ELR (cell line): ENCODE measurements at regions not wholly inside any gene's neighbourhood (a gene's known extent, or its start where the extent isn't known, plus 50 kb on each side); places are given as distances from the start of the nearest gene placed in this dataset.

Experiments used
- DNase-seq: peaks from one replicate; pipeline ENCODE4 v3.0.0-alpha.2; 2015; ENCODE audit warnings: low read depth

DNA sequence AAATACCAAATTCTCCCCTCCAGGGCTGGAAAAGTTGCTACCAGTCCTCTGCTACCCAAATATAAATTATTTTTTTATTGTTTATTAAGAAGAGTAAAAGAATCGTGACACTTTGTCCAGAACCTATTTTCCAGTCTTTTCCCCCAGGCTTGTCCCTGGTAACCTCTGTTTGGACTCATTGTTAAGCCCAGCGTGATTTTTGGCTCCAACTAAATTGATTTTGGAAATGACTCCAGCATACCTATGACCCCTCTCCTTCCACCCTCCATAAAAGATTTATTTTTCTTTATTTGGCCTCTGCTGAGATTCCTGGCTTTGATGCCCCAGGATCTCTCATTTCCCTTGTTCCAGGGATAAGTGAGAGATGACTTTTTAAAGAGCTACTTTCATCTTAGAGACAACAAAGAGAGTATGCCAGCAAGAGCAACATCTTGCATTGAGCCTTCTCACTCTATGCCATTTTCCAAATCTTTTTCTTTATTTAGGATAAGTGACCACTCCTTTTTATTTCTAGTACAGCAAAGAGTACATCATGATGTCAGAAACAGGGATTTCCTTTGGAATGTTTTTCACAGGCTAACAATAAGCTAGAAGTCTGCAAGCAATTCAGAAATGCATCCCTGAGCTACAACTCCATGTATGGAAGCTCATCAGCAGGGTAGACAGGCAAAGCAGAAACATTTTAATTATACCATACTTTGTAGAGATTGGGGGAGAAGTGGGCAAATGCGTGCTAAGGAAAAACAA is 75.8 kb downstream of the DAD1 start:
- no peak for DNase-seq

DNA sequence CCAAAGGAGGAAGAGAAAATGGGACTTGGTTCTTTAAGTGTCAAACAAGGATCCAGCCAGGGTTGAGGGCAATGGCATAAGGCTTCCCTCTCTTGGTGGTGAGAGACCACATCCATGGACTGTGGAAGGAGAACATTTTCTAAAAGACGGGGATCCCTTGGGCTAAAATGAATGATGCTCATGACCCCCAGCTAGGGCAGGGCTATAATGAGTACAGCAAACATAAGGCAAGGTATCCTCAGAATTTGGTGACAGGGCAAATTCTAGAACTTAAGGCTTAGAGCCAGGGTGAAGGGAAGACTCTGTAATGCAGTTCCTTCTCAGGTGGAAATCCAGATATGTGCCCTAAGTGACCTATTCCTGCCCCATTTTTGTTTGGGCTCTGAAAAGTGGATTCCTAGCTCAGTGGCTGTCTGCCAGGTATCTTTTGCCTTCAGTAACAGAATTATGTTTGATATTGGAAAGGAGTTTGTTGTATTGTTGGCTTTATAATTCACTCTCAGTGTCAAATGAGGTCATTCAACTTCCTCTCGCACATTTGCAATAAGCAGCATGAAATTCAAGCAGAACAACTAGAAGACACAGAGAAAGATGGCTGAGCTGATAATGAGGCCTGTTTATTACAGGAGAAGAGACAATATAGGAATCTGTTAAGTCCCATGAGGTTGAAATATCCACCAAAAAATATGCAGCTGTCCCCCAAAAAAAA is 76.8 kb downstream of the DAD1 start:
- no peak for DNase-seq

DNA sequence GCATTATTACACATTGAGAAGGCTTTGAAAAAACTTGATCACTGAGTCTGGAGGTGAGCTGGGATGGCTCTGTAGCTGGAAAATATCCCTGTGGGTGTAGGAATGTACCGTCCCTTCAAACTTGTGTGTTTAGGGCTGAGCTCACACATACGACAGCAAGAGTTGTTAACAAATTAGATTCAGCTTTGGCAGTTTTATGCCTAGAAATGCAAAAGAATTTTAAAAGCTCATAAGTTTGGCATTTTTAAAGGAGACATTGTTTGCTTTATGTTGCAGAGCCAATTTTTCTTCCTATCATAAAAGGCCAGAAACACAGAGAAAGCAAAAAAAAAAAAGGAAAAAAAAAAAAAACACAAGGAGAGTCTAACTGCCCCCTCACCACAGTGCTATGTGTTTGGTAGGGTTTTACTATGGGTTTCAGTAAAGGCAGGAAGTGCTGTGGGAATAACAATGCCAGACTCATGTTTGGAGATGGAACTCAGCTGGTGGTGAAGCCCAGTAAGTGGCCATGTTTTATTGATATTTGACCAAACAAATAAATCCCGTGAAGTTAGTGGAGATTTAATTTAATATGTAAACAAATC is 78.4 kb downstream of the DAD1 start:
- DNase-seq = no peak

DNA sequence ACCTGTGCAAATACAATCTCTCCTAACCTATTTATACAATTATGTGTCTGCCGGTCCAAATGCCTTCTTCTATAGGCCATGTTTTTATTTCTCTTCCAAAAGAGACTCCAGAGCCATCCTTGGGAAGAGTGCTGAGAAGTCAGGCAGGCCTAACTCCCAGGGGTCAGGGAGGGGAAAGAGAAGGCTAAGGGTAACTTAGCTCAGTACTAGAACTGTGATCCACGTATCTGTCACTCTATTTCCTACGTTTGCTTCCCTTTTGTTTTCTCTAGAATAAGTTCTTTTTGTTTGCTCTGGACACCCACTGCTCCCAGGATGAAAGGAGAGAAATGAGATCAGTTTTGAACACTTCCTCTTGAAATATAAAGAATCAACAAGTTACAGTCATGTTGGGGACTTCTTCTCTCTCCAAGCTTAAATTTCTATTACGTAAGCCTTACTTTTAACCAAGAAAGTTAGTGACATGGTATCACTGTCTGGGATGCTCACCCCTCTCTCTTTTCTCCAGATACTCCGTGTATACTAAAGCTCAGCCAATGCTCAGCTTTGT is 79.2 kb downstream of the DAD1 start:
- DNase-seq = no peak

DNA sequence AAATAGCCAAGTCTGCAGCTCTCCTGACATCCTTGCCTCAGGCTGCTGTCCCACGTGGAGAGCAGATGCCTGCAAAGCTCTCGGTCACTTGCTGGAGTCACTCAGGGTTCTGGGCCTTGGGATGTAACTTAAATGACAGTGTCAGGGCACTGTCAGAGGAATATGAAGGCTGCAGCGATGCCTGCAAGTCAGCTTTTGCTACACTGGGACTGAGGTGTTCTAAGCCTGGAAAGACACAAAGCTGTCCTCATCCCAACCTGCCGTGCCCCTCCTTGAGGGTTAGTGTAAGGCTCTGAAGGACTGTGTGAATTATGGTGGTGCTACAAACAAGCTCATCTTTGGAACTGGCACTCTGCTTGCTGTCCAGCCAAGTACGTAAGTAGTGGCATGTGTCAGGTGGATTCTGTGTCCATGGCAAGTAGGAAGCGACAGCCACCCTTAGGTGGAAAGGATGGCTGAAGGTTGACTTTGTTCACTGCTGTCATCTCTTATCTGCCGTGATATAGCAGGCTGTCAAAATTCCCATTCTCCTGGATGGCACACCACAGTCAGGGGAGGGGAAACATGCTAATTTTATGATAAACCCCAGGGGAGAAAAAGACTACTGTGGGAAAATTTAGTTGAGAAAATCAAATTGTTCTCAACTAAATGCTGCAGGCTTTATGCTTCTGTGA is 79.9 kb downstream of the DAD1 start:
- no peak for DNase-seq

DNA sequence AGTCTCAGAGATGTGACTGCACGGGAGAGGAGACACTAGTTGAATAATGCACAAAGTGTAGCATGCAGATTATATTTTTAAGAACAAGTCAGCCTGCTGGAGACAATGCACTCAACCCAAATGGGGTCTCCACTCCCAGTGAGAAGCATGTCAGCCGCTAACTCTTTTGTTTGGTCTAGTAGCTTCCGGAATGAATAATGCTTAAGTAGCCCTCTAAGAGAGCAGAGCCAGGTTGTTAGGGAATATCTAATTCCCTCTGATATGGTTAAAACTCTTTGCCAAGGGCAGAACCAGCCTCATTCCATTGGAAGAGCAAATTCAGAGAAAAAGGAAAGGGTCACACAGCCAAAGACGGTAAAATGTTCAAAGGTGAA is 80.4 kb downstream of the DAD1 start:
- no peak for DNase-seq

DNA sequence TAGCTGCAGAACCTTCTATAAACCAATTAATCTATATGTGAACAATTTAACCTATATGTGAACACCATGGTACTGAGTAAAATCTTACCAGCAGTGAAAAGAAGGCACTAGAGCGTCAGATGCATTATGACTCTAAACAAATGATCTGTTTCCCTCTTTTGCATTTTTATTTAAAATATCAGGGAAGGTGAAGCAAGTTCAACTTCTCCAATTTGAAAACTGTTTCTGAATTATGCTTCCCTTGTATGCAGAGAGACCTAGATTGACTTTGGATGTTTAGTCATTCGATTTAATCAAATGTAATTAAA is 80.9 kb downstream of the DAD1 start:
- DNase-seq = no peak

DNA sequence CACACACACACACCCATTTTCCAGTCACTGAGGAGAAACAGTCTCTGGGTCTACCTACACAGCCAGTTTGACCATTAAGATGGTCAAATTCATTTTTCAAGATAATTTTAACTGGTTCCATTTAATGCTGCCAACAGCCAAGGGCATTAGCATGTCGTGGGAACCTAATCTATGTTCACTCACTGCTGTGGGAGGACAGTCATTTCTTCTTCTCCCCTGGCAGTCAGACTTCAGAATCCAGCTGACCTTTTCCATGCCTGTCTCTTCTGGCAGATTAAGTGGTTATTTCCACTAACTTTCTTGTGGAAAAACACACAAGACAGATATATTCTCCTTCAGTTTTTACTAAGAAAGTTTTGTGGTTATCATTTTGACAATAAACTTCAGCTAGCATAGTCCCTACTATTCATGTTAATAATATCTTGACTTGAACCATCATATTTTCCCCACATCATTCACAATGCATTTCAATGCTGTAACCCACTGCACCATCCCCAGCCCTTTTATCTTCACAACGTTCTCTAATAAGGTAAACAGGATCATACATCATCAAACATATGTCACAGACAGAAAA is 82.2 kb downstream of the DAD1 start:
- no peak for DNase-seq

DNA sequence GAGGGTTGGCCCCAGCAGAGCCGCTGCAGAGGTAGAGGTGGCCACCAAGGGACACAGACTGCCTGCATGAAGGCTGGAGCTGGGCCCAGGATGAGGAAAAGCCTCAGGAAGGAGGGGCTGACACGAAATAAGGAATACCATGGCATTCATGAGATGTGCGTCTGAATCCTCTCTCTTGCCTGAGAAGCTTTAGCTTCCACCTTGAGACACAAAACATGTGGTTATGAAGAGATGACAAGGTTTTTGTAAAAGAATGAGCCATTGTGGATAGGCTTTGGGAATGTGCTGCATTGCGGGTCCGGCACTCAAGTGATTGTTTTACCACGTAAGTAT is 82.7 kb downstream of the DAD1 start:
- no peak for DNase-seq

DNA sequence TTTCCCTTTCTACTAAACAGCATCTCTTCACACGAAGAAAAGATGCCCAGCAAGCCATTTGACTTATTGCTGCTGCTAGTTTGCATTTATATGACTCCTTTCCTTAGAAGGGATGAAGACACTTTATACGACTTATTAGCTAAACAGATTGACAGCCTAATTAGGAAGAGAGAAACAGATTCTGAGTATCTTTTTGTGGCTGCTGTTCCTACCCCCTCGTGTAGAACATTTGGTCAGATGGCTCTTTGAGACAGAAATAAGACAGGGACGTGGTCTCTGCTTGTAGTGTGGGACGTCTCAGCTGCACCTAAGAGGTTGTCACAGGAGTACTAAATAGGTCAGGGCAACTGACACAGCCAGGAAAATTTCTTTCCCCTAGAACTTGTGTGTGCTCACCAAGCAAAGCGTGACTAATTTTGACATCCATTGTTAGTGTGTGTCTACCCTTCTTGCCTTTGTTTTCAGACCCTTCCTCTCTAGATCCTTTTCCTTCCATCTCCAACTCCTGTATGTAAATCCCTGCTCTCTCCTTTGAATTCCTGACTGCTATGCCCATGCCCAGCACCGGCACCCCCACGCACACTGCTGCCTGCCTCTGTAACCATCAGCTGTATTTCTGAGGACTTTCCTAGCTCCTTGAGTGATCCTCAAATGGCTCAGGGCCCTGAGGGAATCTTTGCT is 83.2 kb downstream of the DAD1 start:
- DNase-seq = peak; percentile 2

DNA sequence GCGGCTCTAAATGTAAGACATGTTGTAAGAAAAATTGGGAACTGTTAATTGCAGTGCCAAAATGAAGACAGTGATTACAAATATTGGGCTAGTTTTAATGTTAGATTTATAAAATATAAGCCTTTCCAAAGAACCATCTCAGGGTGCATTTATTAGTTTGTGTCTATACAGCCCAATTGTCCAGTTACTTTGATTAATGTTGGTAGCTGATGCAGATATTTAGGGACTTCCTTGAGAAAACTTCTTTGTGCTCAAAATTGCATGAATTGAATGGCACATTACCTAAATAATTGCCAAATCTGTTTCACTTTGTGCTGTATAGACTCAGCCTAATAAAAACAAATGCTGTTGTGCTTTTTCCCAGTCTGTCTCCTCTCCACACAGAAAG is 83.7 kb downstream of the DAD1 start:
- DNase-seq = no peak

DNA sequence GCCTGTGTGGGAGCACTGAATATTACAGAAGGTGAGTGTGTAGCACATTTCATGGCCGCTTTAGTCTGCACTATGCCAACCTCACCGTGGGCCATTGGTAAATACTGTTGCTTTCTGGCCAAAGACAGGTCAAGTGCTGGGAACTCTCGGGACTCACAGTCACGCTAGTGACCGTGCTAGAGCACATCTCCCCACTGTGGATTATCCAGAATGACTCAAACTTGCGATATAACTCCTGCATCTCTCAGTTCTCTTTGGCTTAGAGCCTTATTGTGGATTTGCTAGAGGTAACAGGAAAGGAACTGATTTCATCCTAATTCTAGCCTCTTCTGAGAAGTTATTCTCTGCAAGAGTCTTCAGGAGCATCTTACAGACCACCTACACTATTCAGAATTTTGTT is 86.5 kb downstream of the DAD1 start:
- no peak for DNase-seq

DNA sequence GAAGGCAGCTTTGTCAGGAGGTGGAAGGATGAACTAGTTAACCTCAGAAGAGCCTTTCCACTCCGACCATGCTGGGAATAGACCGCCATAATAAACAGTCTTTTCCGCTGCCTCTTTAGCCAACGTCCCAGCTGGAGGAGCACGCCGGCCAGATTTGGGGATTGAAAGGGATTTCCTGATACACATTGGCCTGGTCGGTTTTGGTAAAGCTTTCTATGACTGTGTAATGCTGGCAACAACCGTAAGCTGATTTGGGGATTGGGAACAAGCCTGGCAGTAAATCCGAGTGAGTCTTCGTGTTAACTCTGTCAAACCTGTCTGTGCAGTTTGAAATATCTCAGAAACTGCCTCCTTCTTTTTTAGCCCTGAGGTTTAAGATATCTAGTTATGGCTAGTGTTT is 87.0 kb downstream of the DAD1 start:
- no peak for DNase-seq

DNA sequence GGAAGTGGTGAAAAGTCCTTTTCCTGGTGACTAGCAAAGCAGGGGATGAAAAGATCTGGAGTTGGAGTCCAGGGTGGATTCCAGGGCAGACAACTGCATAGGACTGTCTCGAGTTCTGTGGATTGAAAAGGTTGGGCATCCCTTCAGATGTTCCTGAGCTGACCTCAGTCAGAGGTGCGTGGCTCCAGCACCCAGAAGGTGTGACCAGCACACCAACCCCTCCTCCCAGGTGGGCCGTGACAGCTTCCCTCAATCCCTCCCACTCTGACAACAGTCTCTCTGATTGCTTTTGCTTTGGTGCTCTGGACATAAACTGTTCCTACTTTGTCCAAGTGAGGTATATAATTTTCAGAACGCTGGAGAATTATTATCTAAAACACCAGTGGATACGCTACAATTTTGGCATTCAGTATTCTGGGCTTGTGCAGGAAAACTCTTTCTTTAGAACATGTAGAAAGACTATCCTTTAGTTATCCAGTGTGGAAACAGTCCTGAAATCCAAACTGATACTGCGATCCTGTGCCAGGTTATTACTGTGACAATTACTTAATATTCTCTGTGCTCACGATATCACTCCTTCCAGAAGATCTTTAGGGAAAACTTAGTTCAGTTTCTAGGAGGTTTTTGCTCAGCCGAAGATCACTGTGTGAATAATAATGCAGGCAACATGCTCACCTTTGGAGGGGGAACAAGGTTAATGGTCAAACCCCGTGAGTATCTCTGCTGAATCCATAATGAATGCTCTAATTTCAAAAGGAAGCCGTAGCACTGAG is 87.9 kb downstream of the DAD1 start:
- no peak for DNase-seq

DNA sequence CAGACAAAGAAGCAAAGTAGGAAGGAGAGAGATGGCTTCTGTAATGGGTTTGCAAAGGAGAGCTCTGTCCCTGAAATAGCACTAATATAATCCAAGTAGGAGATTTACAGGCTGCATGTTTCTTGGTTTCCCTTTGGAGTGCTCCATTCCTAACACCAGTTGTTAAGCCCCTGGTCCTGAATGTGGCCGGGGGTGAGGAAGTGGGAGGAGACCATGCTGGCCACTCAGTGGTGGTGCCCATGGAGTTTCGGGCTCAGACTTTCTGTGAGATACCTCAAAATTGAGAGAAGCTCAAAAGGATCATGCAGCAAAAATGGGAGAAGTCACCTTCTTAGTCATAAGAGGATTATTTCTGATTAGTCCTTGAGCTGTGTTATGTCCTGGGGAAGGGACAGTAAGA is 88.5 kb downstream of the DAD1 start:
- no peak for DNase-seq

DNA sequence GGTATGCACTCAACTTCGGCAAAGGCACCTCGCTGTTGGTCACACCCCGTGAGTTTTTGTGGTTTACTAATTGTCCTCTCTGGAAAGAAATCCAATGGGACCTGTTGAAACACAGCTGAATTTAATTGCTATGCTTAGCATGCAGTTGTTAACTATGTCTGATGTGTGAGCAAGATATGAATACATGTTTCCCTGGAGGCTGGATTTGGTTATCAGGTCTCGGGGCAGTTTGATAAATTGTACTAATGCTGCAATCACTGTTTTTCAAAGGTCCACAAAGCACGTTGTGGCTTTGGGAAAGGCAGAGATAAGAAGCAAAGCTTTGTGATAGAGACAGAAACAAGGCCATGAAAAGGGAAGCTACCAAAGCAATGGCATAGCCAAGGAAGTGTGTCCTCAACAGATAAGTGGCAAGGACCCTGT is 91.3 kb downstream of the DAD1 start:
- no peak for DNase-seq

DNA sequence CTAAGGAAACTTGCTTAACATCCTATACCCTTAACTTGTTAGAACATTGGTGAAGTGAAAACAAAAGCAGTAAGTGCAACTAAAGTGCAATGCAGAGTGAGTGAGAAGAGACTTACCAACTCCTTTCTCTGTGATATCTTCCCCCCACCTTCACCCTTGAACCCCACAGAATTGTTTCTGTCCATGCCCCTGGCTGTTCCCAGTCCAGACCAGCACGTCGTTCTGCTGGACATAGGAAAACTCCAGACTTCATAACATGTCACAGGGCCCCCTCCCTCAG is 91.9 kb downstream of the DAD1 start:
- DNase-seq = no peak

DNA sequence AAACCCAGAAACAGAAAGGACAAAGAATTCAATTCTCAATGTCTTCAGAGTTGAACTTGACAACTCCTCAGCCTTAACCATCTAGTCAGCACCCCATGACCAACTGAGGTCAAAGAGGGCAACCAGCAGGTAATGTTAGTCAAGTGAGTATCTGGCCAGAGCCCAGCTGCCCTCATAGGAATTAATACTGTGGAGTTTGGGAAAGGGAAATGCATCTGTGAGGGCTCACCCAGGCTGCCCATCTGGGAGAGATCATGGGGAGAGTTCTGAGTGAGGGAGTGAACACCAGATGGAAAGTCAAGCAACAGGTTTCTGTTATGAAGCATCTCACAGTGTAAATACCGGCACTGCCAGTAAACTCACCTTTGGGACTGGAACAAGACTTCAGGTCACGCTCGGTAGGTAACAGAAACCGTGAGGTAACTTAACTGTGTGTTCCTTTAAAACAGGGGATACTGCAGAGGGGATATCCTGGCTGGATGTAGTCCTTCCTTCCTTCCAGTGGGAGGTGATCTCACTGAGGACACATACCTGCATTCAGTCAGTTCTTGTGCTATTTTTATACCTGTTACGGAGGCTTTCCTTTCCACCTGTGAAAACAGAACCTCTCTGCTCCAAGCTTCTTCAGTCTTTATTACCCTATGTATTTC is 94.4 kb downstream of the DAD1 start:
- DNase-seq = no peak

DNA sequence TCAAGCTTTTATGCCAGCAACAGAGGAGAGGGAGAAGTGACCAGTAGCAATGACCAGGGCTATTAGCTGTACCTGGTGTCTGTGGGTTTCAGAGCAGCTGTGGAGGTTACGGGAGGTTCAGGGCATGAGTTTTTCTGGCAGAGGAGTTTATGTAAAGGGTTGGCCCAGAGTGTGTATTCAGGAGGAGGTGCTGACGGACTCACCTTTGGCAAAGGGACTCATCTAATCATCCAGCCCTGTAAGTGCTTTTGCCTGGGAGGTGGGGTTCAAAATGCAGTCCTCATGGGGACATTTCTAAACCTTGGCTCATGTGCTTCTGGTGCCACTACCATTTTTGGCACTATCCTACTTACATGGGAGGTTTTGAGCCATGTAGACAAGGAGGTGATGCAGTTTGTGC is 95.3 kb downstream of the DAD1 start:
- DNase-seq = no peak

DNA sequence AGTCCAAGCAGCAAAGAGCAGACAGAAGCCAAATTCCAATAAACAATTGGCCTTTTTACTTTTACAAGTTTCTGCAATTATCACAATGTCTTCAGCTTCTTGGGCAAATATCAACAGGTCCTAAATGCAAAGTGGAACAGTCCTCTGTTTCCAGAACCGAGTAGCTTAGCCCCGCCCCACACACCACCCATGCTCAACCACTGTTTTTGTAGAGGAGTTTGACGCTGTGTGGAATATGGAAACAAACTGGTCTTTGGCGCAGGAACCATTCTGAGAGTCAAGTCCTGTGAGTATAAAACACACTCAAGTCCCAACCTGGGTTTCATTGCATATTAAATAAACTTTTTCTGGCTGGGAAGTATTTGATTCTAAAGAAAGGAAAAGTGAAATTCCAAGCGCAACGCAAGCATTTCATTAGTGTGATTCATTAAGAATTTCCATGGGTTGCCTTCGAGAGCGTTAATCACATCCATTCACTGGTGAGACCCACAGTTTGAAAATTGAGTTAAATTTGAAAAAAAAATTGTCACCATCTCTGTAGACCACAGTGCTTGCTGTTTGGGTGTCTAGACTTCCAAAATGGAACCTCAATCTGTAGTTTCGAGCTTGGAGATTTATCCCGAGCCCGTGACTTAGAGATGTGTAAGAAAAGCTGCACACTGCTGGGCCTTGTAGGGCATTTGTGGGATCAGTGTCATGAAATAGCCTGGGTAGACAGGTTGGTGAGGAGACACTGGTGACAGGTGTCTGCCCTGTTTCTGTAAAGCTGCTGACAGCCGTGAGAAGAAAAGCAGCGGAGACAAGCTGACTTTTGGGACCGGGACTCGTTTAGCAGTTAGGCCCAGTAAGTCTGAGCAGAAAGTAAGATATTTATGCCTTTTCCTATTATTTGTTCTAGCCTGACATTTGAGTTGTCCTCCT is 96.1 kb downstream of the DAD1 start:
- no peak for DNase-seq
